ENCODE measurements at regions not wholly inside any gene's neighbourhood (a gene's known extent, or its start where the extent isn't known, plus 50 kb on each side); places are given as distances from the start of the nearest gene placed in this dataset.

GRCh38 chr3:152209060-152209459 is 59.7 kb upstream of the MBNL1 start:
- Histone ChIP-seq H3K27me3 (replicated peaks in 1 of 4; ENCODE audit: control insufficient read depth in 3 of 4, extremely low read depth in 1 of 4, insufficient read depth in 3 of 4, low read length in 3 of 4) (no peaks in the 10 kb centered on the region), H4K91ac (replicated peaks; ENCODE audit: insufficient read length, low read length) (no peak overlapping the region), H3K4me1 (replicated peaks in 1 of 4; ENCODE audit: control insufficient read depth in 3 of 4, insufficient read depth in 4 of 4, low read length in 3 of 4) (peaks cover 0 to 2% (median 0%) of the 10 kb centered on the region in 4 experiments; a peak in 3 of 7 replicates), H4K5ac (ENCODE audit: insufficient read length, low read depth, low read length) (no peak overlapping the region), H2BK20ac (ENCODE audit: low read length) (no peak overlapping the region), H2AK5ac (ENCODE audit: low read depth, low read length) (no peak overlapping the region), H3K4me2 (ENCODE audit: insufficient read depth in 1 of 2, low read depth in 2 of 2, low read length in 2 of 2) (no peak overlapping the region), H3K4ac (replicated peaks; ENCODE audit: insufficient read length, low read depth, low read length) (no peak overlapping the region), H3K27ac (ENCODE audit: low read depth, low read length) (no peak overlapping the region), H3K23me2 (ENCODE audit: low read depth, low read length) (no peaks in the 10 kb centered on the region; the same call in 1 of the 2 replicates), H3K18ac (ENCODE audit: extremely low read depth, low read length) (no peak overlapping the region), H2BK15ac (ENCODE audit: low read length) (no peak overlapping the region), H3K79me1 (ENCODE audit: low read depth, low read length) (no peaks in the 10 kb centered on the region), H3K14ac (ENCODE audit: insufficient read length) (no peak overlapping the region), H4K20me1 (replicated peaks in 1 of 2; ENCODE audit: control insufficient read depth in 1 of 2, insufficient read depth in 2 of 2, low read length in 2 of 2) (no peaks in the 10 kb centered on the region), H2BK5ac (ENCODE audit: low read depth, low read length) (no peak overlapping the region), H3K23ac (ENCODE audit: insufficient read length) (no peak overlapping the region), H2BK120ac (replicated peaks; ENCODE audit: low read depth, low read length) (no peak overlapping the region), H3K9ac (replicated peaks in 1 of 4; ENCODE audit: extremely low read depth in 1 of 4, low read depth in 3 of 4, low read length in 3 of 4) (no peak overlapping the region), H2BK12ac (ENCODE audit: low read depth, low read length) (no peak overlapping the region), H3K36me3 (ENCODE audit: control insufficient read depth in 2 of 4, insufficient read depth in 4 of 4, low read length in 3 of 4) (no peaks in the 10 kb centered on the region), H3K56ac (replicated peaks; ENCODE audit: insufficient read length, low read depth, low read length) (no peak overlapping the region), H3K4me3 (ENCODE audit: extremely low read depth in 1 of 4, insufficient read depth in 2 of 4, low read depth in 3 of 4, low read length in 4 of 4) (no peak overlapping the region), H4K8ac (ENCODE audit: extremely low read depth, insufficient read depth, low read length) (no peak overlapping the region), H2AFZ (ENCODE audit: low read length) (no peak overlapping the region), H3K79me2 (ENCODE audit: control insufficient read depth in 1 of 2, insufficient read depth in 2 of 2, low read length in 2 of 2) (no peaks in the 10 kb centered on the region), H3K9me3 (ENCODE audit: insufficient read depth in 2 of 2, low read depth in 1 of 2, low read length in 1 of 2) (no peaks in the 10 kb centered on the region)
- FAIRE-seq (no peak), DNase-seq (ENCODE audit: low read depth in 1 of 2, low spot score in 2 of 2) (no peak)
- WGBS, 2 experiments (ENCODE audit: extremely low coverage in 1 of 2, insufficient coverage in 1 of 2, insufficient read length in 1 of 2, insufficient replicate concordance in 2 of 2, low coverage in 1 of 2, low lambda C conversion rate in 2 of 2, missing lambda C conversion rate in 1 of 2) = 92% methylated on average over 2 of the region's 2 CpGs; no CpG with 5 or more reads in 1 of the 2 experiments
- TF ChIP-seq BACH1 (IDR thresholded peaks at IDR 0.05; ENCODE audit: low read length) = no peak
- no peak for TF ChIP-seq RNF2 (IDR thresholded peaks at IDR 0.05; ENCODE audit: borderline replicate concordance, low read depth, low read length, missing control alignments, poor library complexity, severe bottlenecking)
- no peak for TF ChIP-seq RFX5 (IDR thresholded peaks at IDR 0.05; ENCODE audit: borderline replicate concordance, low read depth, low read length)
- no peak for TF ChIP-seq USF2 (IDR thresholded peaks at IDR 0.05; ENCODE audit: low read length)
- TF ChIP-seq SAP30 (IDR thresholded peaks at IDR 0.05; ENCODE audit: insufficient read depth, insufficient replicate concordance, low read length) = no peak
- no peak for TF ChIP-seq NRF1 (IDR thresholded peaks at IDR 0.05; ENCODE audit: low read depth, low read length)
- no peak for TF ChIP-seq JUN (IDR thresholded peaks at IDR 0.05; ENCODE audit: low read depth, low read length)
- no peak for TF ChIP-seq TBP (IDR thresholded peaks at IDR 0.05; ENCODE audit: low read depth, low read length)
- no peak for TF ChIP-seq YY1 (IDR thresholded peaks at IDR 0.05; ENCODE audit: low read depth, low read length)
- no peak for TF ChIP-seq ATF3 (IDR thresholded peaks at IDR 0.05; ENCODE audit: insufficient read depth, low read depth, low read length)
- TF ChIP-seq CBX5 (IDR thresholded peaks at IDR 0.05; ENCODE audit: low read depth, low read length) = no peak
- no peak for TF ChIP-seq SIX5 (IDR thresholded peaks at IDR 0.05; ENCODE audit: low read depth, low read length)
- no peak for TF ChIP-seq SUZ12 (IDR thresholded peaks at IDR 0.05; ENCODE audit: low read length)
- CTCF ChIA-PET (ENCODE audit: partially characterized antibody) = interaction anchor here (0.8 to 1.2 kb wide), 2 partner anchors 15 to 25 kb away, joined by 3 read pairs; no protein-coding TSS in a partner anchor
- POLR2A ChIA-PET (ENCODE audit: partially characterized antibody) = no interaction called here
